RPMI8226 (cell line): ENCODE measurements at regions not wholly inside any gene's neighbourhood (a gene's known extent, or its start where the extent isn't known, plus 50 kb on each side); places are given as distances from the start of the nearest gene placed in this dataset.

ENCODE experiments used
- DNase-seq: peaks from one replicate; pipeline ENCODE4 v3.0.0-alpha.2; 2015

DNA sequence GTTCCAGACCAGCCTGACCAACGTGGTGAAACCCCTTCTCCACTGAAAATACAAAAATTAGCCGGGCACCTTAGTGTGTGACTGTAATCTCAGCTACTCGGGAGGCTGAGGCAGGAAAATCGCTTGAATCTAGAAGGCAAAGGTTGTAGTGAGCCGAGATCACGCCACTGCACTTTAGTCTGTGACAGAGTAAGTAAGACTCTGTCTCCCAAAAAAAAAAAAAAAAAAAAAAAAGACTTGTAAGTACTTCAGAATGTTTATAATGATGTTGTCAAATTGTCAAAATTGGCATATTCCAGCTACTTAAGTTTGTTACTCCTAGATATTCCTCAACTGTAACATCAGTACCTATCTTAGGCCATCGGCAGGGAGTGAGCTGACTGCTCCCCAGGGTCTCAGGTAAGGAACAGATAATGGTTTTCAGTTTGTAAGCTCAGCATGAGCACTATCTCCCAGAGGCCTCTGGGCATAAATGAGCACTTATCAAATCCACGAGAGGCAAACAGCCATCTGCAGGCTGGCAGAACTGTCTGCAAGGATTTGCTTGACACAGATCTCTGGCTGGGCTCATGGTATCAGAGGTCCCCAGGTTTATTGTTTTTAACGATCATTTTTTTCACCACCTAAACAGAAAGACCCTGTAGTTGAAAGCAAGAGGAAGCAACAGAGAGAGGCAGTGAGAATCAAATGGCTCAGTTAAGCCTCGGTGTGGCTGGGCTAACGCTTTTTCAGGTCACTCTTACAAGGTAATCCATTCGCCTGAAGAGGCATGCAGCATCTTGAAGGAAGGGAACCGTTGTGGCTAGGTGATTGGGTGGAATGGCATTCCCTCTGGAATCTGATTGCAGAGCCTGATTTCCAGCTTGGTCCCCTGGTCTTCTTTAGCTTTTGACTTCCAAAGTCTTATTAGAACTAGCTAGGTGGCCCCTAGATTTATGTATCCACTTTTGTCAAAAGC is 115.9 kb downstream of the LY86 start:
- no peak for DNase-seq

DNA sequence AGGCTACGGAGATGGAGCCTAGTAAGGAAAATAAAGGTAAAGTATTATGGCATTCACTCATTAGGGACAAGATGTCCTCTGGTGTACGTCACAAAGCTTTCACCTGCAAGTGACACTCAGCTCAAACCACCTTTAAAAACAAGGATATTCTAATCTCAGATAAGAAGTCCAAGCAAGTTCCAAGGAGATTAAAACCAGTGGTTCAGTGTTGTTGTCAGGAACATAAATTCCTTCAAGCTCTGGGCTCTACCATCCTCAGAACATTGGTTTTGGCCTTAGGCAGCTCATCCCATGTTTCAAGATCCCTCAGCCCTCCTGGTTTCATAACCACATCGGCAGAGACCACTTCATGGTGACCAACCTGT is 116.5 kb downstream of the LY86 start:
- DNase-seq, result no peak

DNA sequence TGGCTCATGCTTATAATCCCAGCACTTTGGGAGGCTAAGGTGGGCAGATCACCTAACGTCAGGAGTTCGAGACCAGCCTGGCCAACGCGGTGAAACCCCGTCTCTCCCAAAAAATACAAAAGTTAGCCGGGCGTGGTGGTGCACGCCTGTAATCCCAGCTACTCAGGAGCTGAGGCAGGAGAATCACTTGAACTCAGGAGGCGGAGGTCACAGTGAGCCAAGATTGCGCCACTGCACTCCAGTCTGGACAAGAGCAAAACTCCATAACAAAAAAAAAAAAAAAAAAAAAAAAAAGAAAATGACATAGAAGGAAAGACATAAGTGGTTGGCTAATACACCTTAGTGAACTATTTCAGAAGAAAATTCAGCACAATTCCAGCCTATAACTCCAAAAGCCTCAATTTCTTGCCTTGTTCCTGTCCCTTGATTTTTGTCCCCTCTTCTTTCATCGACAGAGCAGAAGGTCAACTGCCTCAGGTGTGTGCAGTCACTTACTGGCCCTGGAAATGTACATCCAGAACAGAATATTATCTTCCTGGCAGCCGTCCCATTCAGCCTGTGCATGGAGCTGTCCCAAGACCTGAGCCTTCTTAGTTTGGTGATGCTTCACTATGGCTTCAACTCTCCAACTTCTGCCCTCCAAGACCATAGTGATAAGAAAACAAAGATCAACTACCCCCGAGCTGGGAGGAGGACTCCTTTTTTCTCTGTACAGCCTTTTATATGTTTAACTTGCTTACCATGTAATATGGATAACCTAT is 117.6 kb downstream of the LY86 start:
- DNase-seq, result no peak

DNA sequence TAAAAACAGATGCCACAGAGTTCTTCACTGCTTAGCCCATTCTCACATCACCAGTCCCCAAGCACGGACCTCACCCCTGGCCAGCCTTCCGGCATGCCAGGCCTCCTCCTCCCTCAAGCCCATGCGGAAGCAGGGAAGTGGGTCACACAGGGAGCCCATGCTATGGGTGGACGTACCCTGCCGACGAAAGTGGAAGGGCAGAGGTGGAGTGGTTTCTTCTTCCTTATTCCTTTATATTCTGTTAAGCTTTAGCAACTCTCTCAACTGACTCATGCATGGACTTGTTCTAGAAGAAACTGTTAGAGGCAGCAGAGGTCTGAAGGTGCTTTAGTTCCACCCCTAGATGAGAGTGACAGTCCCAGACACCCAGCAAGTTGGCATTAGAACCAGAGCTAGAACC is 118.6 kb downstream of the LY86 start:
- no peak for DNase-seq

DNA sequence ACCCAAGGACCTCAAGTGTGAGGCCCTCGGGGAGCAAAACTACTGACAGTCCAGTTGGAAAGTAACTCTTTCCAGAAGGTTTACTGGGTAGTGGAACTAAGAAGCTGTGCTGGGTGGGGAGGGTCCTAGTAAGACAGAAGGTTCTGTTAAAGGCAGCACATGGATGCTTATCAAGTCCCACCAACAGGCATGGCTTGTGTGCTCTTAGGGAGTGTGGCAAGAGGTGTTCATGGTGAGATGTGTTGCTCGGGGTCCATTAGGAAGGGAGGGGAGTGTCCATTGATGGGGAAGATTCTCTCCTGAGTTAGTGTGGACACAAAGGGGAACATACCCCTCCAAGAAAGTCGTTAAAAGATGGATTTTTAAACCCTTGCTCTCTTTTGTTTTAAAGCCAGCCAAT is 120.6 kb downstream of the LY86 start:
- no peak for DNase-seq

DNA sequence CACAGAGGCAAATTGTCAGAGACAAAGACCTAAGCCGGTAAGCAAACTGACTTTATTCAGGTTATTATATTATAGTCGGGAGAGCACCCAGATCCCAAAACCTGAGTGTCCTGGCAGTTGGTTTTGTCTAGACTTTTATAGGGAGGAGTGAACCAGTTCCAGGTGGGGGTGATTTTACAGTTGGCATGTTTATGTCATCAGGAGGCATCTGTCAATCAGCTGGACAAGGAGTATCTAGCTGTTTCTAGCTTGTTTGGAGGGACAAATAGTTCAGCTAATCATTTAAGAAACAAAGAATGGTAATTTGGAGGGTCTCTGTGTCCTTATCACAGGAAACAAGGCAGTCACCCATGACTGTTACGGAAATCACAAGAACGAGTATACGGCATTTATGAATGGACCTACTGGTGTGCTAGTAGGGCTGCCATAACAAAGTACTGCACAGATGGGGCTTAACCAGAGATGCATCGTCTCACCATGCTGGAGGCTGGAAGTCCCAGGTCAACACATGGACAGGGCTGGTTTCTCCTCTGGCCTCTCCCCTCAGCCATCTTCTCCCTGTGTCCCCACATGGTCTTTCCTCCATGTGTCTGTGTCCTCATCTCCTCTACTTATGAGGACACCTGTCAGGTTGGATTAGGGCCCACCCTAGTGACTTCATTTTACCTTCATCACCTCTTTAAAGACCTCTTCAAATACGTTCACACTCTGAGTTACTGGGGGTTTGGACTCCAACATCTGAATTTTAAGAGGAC is 122.7 kb downstream of the LY86 start:
- DNase-seq, result no peak

DNA sequence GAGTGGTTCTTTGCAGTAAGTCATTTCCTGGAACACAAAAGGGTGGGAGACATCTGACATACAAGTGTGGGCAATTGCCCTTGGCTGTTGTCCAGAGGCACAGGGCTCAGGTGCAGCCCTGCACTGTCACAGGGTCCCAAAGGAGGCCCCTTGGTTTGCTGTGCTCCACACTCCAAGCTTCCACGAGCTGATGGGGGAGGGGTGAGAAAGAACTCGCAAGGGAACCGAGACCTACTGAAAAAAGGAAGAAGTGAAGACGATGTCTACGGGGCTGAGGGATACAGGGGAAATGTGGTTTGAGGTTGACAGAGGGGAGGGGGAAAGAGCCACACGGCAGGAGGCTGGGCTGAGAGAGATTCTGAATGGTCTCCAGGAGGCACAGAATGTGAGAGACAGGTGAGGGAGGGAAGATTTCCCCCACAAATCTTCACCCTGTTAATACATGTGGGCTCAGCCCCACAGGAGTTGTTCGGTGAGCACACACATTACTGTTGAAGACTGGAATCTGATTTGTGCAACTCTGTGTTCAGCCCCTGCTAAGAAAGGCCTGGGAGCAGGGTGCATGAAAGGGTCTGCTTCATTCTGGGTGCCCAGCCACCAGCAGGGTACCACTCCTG is 123.4 kb downstream of the LY86 start:
- no peak for DNase-seq

DNA sequence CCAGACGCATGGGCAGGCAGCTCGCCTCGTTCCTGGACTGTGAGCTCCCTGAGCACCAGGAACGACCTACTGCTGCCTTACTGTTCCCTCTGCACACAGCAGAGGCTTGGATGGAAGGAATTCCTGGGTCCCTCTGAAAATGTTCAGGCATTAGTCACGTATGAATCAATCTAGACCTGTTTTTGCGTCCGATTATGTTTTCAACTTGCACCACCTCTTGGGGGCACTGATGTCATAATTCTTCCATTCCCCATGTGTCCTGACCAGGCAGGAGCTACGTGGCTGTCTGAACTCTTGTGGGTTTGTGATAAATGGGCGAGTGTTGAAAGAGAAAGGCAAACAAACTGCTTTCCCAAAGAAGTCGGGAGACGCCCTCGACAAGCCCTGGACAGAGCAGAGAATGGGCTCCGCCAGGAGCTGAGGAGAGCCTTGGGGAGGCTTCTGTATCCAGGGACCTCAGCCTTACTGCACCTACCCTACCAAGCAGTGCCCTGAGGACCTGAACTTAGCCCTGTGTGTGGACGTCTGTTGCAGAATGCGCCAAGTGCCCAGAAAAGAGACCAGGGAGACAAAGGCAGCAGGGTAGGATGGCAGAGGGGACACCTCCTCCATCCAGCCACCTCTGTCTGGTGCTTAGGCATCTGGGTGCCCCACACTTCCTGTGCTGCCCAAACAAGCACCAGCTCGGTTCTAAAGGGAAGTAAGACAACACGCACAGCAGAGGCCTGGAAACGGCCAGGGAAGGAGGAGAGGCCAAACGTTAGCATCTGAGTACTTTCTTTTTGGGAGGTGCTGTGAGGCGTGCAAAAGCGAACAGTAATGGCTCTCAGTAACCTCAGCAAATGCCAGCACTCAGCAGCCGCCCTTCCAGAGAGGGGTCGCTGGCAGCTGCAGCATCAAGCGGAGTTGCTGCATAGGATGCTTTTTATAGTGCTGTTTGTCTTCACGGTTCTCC is 124.2 kb downstream of the LY86 start:
- DNase-seq, result peak; percentile 51

DNA sequence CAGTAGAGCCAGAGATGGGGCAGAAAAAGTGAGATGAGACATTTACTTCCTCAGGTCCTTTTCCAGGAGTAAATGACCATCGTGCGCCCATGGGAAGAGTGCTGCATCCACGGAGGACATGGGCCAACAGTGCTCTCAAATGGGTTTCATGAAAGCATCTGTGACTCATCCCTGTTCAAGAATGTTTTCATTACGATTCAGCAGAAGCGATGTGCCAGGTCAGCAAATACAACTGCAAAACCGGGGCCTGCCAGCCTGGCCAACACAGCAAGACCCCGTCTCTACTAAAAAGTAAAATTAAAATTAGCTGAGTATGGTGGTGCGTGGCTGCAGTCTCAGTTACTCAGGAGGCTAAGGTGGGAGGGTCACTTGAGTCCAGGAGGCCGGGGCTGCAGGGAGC is 125.1 kb downstream of the LY86 start:
- DNase-seq, result no peak

DNA sequence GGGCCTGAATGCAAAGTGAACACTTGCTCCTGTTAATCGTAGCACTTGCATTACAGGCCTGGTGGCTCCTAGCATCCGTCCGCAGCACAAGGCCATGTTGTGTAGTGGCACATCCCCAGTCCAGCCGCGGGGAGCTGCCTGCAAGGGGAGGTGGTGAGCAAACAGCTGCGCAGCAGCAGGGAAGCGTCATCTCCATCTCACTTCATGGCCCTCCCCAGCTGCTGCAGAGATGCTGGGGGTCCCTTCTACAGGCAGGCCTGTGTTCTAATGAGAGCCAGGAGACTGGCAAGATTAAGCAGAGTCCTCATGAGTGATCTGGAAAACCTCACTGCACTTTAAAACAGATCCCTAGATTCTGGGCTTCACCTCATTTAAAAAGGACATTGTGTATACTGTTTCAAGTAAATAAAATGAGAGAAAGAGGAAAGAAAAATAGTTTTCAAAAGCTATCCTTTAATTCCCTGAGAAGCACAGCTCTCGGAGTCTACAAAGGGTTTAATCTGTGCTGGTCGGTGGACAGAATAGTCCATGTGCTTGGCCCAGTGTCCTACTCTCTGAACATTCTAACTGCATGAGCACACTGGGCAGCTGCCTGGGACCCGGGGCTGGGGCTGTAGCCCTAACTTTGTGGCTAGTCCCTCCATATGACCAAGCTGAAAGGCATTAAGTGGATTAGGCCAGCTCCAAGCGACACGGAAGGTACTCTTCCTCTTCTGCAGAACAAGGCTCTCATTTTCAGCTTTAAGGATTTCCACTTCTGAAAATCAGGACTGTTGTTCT is 125.8 kb downstream of the LY86 start:
- DNase-seq, result no peak

DNA sequence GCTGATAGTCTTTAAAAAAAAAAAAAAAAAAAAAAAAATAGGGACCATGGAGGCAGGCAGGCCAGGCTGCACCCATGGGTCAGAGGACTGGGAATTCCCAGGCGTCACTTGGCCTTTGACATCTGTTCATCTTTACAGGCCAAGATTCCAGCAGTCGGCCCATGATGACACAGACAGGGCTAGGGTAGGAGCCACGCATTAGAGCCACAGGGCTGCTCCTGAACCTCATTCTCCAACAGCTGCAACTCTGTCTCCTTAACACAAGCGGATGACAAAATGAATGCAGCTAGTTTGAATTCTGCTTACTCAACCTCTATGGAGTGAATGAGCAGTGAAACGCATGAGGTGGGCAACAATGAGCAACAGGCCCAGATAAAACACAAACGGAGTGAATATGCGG is 126.4 kb downstream of the LY86 start:
- no peak for DNase-seq

DNA sequence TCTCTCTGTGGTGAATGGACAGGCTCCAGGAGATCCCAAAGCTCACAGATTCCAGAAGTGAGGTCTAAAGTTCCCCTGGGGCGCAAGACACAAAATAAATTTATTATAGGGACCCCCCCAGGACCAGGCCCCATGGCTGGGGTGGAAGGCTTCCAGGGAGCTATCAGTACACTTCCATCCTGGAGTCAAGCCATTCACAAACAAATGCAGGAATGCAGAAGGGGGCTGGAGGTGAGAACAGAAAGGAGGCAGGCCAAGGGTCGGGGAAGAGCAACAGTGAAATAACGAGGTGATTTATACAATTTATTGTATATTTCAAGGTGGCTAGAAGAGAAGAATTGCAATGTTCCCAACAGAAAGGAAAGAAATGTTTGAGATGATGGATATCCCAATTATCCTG is 126.9 kb downstream of the LY86 start:
- DNase-seq, result no peak

DNA sequence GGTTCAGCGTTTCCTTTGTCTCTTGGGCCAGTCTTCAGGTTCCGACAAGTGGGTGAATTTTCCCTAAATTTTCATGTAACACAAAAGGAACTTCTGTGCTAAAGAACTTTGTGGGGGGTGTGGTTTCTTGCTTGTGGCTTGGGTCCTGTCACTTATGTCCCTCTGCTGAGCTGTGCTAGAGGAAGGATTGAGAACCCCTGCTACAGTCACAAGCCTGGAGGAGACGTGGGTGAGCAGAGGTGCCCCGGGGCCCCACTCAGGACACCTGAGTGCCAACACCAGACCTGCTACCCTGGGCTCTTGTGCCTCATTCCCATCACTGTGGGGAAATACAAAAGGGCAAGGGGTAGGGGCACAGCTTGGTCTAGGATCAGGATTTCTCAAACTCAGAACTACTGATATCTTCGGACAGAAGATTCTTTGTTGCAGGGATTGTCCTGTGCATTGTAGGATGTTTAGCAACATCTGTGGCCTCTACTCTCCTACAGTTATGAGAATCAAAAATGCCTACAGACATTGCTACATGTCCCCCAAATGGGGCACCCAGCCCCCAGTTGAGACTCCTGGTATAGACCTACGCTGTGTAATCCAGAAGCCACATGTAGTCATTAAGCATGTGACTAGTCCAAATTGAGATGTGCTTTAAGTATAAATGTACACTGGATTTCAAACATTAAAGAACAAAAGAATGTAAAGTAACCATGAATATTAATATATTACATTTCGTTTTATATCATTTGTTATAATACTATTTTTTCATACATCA is 128.7 kb downstream of the LY86 start:
- no peak for DNase-seq

DNA sequence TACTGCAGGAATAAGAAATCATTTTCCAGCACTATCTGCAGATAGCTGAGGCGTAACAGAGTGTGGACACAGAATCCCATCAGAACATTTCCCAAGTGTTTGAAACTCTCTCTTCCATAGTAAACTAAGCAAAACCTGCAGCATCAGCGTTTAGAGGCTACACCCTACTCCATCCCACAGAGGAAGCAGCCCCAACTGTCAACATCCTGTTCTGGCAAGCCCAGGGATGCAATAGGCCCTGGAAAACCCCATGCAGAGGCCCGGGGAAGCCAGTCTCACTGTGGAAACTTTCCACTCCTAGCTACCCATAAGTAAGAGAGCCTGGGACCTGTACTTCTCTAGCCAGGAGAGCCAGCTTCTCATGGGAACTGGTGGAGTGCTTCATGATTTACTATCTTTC is 129.4 kb downstream of the LY86 start:
- no peak for DNase-seq

DNA sequence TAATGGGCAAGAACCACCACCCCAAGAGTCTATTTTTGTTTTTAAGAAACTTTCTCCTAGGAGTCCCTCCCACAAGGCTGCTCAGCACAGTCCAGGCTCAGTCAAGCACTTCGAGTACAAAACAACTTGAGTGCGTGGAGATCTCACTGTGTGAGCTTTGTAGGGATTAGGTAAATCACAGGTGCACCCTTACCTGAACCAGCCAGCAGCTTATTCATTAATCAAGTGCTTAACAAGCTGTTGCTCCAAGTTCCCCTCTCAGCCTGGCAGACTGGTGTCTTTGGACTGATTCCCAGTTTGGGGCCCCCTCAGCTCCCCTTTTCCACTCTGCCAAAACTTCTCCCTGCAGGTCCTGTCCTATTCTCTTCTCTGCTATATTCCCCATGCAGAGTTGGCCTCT is 133.1 kb downstream of the LY86 start:
- no peak for DNase-seq

DNA sequence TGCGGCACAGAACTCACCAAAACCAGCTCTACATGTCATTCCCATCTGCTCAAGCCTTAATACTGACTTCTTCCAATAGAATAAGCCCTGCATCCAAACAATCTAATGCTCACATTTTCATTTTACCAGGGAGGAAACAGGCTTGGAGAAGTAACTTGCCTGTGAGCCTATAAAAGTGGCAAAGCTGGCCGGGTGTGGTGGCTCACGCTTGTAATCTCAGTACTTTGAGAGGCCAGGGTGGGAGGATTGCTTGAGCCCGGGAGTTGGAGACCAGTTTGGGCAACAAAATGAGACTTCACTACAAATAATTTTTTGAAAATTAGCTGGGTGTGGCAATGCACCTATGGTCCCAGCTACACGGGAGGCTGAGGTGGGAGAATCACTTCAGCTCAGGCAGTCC is 133.7 kb downstream of the LY86 start:
- DNase-seq, result no peak

DNA sequence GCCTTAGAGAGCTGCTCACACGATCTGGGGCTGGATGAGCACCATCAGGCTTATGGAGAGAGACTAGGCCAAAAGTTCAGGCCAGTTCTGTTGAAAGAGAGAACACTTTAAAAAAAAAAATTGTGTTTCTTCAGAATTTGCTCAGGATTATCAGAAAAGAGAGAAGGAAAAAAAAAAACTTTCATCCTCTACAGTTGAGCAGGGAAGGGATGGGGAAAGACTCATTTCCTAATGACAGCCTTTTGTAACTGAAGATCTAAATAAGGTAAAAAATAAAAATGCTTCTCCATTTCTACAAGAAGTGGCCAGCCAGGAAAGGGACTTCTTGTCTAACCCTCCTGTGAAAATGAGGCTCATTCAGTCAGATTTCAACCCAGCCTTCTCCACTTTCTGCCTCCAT is 134.8 kb downstream of the LY86 start:
- no peak for DNase-seq

DNA sequence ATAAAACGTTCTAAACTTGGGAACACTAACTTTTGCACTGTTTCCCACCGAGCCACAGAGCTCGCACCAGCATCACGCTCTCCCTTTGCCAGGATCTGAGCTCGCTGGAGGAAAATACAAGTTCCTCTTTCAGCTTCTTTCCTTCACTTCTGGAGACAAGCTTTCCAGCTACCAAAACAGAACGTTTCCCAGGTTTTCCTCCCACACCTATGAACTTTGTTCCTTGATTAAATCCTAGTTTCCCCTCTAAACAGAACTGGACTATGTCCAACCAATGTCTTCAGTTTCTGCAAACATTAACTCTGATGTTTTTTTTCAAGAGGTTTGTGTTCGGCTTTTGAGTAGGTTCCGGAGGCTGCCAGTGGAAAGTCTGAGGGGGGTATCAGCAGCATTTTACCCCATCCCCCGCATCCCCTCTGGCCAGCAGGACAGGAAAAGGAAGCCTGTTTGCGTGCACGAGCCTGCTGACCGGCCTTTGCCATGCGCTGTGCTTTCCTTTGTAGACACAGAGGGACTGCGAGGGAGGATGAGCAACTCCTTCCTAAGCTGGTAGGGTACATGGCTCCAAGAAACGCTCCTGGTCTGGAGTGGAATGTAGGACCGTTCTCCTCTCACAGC is 135.5 kb downstream of the LY86 start:
- DNase-seq, result no peak

DNA sequence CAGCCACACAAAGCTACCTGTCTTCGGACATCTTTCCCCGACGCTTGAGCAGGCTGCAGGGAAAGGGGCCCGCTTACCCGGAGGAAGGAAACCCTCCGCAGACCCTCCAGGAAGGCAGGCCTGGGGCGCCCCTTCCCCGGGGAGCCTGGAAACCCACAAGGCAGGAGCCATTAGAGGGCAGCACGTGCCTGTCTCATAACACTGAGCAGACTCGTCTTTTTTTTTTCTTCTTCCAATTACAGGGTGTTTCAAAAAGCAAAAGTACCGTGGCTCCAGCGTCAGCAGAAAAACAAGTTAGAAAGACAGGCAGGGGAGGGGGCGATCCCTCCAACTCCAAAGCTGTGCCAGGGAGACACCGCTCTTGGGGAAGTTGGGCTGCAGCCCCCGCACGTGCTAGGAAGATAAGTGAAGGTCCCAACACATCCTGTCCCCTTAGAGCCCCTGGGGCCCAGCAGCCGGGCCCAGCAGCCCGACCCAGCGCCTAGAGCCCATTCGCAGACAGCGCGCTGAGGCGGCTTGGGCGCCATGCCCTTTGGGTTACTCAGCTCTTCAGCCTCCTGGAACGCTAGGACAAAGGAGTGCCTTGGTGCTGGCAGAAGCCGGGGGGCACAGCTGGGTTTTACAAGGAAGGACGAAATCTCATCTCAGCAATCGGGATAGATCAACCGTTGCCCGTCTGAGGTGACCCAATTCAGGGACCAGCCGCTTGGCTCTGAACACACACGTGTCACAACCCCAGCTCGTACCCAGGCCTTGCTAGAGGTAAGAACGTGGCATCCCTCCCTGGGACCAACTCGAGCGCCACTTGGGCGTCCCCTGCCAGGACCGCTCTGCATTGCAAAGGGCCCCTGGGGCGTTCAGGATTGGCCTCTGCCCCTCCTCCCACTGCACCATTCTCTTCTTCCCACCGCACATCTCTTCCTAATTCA is 136.3 kb downstream of the LY86 start:
- DNase-seq, result peak; percentile 76
